Activated CD8-positive, alpha-beta memory T cell treated with anti-CD3 and anti-CD28 coated beads for 4 hours (primary cell): ENCODE measurements at regions not wholly inside any gene's neighbourhood (a gene's known extent, or its start where the extent isn't known, plus 50 kb on each side); places are given as distances from the start of the nearest gene placed in this dataset.
A peak's percentile ranks its signal among the peaks of the same experiment; 100 is the strongest.
"Not testable (repeated sequence)": the region's sequence is repeated elsewhere in the genome, so short reads cannot be mapped to it uniquely, and the experiment has no call there.

Source experiments
- DNase-seq, 2 donors: peaks; one replicate each; pipeline ENCODE4 v3.0.0-alpha.2; 2020; ENCODE audit warnings: low read depth in 2 of 2

DNA sequence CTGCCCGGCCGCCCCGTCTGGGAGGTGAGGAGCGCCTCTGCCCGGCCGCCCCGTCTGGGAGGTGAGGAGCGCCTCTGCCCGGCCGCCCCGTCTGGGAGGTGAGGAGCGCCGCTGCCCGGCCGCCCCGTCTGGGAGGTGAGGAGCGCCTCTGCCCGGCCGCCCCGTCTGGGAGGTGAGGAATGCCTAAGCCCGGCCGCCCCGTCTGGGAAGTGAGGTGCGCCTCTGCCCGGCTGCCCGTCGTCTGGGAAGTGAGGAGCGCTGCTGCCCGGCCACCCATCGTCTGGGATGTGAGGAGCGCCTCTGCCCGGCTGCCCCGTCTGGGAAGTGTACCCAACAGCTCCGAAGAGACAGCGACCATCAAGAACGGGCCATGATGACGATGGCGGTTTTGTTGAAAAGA lies 136.6 kb upstream of the PROKR2 start:
- not testable (repeated sequence) for DNase-seq

- DNase-seq = not testable (repeated sequence)
These were observed 135.9 kb upstream of the PROKR2 start for GRCh38 chr20:5452691-5453090.

- not testable (repeated sequence) for DNase-seq
These were observed 135.5 kb upstream of the PROKR2 start for GRCh38 chr20:5452286-5452685.

DNA sequence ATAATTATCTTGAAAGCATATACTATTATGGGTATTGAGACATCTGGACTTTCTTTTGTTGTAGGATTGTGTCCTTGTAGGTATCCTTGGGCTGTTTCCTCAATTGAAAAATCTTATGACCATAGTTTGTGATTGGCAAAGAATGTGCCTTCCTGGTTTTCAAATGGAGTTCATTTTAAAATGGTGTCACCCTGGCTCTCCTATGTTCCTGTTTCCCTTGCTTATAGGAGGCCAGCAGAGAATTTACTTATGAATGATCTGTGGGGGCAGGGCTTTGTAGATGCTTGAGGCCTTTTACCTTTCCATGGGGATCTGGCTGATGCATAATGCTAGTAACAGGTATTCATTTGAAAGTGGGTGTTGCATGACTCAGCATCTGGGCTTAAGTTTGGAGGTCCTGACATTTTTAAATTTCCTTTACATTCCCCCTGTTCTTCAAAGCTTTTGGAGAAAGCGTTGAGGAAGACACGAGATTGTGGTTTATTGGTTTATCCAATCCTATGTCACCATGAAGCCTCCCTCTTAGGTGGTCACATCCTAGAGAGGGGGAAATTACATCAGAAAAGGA lies 135.0 kb upstream of the PROKR2 start:
- DNase-seq = no peak

DNA sequence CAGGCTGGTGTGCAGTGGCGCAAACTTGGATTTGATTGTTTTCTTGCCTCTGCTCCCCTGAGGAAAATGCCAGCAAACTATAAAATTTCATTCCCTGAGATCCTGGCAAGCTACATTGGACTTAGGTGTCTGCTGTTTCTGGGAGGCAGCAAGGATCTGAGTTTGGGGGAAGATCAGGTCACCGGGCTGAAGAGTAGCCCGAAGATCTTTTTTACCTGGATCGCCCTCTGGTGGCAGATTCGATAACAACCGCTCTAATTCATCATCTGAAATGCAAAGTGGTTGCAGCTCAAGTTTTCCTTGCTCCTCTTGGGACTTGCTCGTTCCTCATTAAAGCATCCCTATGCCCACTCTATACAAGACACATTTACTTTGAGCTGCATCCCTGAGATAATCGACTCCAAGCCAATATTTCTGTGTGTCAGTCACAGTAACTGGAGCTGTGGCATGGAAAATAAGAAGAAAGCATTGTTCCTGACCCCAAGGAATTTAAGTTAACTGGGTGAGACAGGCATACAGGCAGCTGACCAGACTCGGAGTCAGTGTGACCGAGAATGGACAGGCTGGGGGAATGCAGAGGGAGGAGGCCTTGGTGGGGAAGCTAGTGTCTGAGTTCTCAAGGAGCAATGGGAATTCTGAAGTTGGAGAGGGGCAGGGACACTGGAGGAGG lies 131.8 kb upstream of the PROKR2 start:
- DNase-seq = peak; percentile 5 to 15

DNA sequence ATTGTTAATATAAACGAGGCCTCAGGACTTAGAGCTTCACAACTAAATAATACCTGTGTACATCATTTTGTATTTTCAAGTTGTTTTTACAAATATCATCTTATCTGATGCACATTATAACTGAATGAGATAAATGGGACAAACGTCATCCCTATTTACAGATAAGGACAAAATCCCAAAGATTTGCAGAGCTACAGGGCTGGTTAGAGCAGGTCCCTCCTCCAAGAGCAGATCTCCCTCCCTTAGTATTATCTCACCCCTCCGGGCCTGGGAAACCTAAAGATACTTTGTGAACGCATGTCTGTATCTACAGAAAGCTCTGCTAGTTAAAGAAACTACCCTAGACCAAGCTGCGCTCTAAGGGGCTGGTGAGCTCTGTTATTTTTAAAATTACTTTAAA lies 130.4 kb upstream of the PROKR2 start:
- no peak for DNase-seq

DNA sequence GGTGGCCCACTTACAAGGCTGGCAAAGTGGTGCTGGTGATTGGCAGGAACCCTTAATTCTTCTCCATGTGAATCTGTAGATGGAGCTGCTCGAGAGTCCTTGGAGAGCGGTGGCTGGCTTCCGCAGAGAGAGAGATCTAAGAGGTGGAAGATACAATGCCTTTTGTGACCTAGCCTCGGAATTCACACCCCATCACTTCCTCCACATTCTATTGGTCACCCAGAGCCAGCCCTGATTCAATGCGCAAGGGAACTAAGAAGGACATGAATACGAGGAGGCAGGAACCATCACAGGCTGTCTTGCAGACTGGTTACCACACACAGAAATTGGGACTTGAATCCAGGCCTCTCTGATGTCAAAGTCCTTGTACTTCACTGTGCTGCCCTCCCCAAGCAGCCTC lies 128.9 kb upstream of the PROKR2 start:
- no peak for DNase-seq

DNA sequence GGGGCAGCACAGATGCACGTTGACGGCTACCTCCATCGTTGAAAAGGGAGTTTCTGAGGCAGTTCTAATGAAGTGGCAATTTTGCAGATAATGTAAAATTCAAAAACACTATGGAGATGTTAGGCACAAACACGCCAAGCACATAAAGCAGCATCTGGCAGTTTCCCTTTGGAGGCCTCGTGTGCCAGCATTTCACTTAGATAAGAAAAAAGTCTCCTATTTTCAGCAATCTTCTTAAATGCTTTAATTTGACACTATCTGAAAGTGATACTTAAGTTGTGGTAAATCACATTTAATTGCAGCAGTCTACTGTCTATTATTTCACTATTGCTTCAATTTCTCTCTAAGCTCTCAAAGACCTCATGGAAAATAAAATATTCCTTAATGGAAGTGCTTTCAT lies 125.3 kb upstream of the PROKR2 start:
- DNase-seq = no peak

DNA sequence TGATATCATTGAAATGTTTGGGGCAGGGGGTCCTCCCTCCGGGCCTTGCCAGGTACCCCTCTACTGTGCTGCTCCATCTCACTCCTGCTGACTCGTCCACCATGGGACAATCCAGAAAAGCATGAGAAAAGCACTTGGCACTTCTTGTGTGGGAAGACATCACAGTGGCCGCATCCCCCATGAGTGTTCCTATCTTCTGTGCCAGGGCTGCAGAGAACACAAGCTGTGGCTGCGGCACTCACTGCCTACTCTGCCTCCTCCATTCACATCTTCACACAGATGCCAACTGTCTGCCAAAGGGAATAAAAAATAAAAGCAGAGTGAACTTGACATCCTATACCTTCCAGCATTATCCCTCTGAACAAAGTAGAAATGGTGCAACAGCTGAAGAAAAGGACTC lies 117.4 kb upstream of the PROKR2 start:
- no peak for DNase-seq

GRCh38 chr20:5433352-5433751 lies 116.6 kb upstream of the PROKR2 start:
- no peak for DNase-seq

DNA sequence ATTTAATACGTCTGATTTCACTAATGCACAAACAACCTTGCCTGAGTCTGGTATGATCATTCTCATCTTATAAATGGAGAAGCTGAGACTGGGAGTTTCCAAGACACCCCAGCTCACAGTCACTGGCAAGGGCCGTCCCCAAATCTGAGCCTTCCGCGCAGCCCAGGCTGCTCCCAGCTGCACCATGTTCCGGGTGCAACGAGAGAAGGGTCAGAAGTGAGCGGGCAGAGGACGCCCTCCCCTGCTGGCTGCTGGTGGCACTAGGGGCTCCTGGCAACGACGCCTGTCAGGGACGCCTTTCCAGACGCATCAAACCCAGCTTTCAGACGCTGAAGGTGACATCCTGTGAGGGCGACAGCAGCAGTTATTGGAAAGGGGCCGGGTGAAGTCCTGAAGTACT lies 115.3 kb upstream of the PROKR2 start:
- DNase-seq = no peak

DNA sequence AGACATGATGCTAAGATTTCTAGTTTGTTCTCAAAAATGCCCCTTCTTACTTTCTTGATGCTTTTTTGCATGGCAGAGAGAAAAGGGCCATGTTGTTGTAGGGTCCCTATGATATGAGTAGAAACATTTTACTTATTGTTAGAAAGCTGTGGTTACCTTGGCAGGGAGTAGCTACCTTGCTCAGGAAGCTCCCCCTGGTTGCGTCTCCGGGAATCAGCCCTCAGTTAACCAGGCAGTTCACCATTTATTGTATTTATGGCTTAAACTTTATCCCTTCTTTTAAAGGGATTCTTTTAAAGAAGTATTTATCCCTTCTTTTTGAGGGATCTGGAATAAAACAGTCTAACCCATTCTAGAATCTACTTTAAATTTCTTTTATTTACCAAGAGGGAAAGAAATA lies 113.9 kb upstream of the PROKR2 start:
- DNase-seq = no peak

DNA sequence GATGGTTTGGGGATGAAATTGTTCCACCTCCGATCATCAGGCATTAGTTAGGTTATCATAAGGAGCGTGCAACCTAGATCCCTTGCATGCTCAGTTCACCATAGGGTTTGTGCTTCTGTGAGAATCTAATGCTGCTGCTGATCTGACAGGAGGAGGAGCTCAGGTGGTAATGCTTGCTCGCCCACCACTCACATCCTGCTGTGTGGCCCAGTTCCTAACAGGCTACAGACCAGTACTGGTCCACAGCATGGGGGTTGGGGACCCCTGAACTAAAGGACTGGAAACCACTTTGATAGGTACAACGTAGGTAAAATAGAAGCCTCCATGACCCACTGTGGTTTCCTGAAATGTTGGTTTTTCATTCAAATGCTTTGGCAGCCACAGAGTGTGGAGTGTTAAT lies 109.3 kb upstream of the PROKR2 start:
- no peak for DNase-seq

GRCh38 chr20:5416086-5416485 lies 99.3 kb upstream of the PROKR2 start:
- DNase-seq = no peak

- no peak for DNase-seq
These were observed 96.6 kb upstream of the PROKR2 start for GRCh38 chr20:5413394-5413793.

- DNase-seq = no peak
These were observed 93.7 kb upstream of the PROKR2 start for GRCh38 chr20:5410470-5410869.

GRCh38 chr20:5402903-5403531 lies 86.3 kb upstream of the PROKR2 start:
- DNase-seq = no peak

- no peak for DNase-seq
These were observed 84.6 kb upstream of the PROKR2 start for GRCh38 chr20:5401277-5401875.

DNA sequence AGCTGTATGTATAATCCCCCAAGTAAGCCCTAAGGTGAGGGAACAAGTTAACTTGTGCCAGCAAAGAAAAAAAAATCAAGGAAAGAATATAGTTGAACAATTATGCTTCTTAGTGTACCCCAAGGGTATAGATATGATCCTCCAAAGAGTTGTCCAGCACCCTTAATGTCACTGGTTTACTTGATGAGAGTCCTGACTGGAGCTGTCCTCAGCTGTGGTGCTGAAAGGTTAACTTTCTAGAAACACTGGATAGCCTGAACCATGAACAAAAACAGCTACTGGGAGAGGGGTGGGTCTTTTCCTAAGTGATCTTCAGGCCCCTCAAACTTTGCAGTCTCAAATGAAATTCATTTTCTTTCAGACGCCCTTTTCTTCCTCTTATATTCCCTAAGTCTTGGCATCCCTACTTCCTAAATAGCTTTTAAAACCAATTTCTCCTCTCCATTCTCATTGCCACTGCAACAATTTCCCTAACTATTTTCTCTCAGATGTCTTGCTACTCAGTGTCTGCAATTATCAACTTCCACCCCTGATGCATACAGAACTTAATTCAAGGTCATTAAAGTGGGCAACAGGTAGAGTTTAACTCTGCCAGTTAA lies 83.5 kb upstream of the PROKR2 start:
- DNase-seq = no peak

DNA sequence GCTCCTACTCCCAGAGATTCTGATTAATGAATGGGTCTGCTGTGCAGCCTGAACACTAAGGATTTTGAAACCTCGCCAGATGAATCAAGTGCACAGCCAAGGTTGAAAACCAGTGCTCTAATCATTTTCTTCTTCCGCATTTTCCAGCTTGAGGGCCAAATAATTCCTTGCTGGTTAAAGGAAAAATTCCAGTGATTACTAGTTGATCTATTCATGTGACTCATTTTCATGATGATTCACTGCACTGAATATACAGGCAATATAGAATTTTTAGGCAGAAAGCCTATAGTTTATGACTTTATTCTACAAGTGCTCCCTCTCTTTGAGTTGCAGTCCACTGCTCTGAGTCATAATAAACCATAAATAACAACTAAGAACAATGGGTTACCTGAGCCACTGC lies 80.6 kb upstream of the PROKR2 start:
- no peak for DNase-seq

GRCh38 chr20:5395932-5396727 lies 79.4 kb upstream of the PROKR2 start:
- DNase-seq = no peak
